ENCODE measurements at regions not wholly inside any gene's neighbourhood (a gene's known extent, or its start where the extent isn't known, plus 50 kb on each side); places are given as distances from the start of the nearest gene placed in this dataset.

DNA sequence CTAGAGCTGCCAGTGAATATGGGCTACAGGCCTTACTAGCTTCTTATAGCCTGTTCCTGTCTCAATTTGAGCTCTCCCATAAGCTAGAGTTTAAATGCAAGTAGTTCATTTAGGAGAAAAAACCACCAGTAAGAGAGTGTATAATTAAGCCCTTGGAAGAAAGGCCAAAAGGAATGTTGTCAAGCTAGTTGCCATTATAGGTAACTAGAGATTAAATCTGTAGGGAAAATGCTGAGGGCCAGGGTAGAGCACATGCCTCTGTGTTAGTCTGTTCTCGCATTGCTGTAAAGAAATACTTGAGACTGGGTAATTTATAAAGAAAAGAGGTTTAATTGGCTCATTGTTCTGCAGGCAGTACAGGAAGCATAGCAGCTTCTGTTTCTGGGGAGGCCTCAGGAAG lies 410.2 kb downstream of the MID1IP1 start:
- DNase-seq (ENCODE audit: low read depth in 2 of 3, low spot score in 1 of 3) = no peak

DNA sequence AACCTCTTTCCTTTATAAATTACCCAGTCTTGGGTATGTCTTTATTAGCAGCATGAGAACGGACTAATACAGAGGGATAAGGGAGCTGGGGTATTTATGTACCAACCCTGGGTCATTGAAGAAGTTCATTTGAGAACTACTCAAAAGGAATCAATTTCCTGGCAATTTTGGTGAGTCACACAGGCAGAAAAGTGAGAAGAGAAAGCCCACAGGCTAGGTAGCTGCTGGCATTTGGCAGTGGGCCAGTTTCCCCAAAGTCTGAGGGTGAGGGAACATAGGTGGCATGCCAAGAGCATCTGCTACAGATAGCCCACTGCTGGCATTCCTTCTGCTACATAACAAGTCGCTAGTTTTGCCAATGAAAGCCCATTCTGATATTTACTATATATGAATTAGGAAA lies 411.2 kb downstream of the MID1IP1 start:
- peak in 1 of 3 donors; percentile 17 for DNase-seq (ENCODE audit: low read depth in 2 of 3, low spot score in 1 of 3)

DNA sequence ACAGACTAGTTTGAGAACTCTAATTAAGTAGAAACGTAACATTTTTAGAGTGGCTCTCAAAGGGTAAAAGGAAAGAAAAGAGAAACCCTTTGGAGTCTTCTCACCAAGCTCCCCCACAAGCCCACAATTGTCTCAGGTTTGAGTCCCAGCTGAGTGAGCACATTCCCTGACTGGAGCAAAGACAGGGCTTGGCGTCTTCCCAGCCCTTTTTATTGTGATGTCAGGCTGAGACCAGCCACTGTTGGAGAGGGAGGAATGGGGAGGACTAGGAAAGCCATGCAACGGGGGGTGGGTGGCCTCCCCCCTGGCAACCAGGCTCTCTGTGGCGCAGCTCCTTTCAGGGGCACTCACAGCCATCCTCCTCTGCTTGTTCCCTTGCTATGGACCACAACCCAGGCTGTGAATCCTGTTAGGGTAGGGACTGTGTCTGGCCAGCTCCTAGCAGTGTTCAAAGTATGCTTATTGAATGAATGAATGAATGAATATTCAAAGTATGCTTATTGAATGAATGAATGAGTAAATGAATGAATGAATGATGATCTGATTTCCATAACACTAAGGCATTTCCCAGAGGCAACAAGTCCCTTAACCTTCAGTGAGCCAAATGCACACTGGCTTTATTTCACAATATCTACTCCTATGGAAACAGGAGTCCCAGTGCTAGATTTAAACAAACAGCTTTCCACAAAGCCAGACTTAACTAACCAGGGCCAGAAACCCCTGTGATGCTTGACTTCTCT lies 413.3 kb downstream of the MID1IP1 start:
- no peak for DNase-seq (ENCODE audit: low read depth in 2 of 3, low spot score in 1 of 3)

DNA sequence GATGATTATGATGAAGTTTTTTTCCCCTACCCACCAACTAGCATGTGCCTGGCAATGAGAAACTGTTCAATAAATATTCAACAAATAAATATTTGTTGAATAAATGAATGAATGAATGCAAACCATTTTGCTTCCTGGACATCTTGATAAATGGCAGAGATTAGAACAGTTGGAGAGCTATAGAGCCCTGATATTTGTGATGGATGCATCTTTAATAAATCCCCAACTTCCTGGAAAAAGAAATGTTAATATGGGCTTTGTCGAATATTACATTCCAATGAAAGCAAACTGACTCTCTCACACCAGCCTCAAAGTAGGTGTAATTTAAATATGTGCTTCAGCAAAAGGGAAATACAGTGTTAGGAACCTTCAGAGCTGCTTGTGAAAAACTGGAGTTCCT lies 419.7 kb downstream of the MID1IP1 start:
- no peak for DNase-seq (ENCODE audit: low read depth in 2 of 3, low spot score in 1 of 3)

DNA sequence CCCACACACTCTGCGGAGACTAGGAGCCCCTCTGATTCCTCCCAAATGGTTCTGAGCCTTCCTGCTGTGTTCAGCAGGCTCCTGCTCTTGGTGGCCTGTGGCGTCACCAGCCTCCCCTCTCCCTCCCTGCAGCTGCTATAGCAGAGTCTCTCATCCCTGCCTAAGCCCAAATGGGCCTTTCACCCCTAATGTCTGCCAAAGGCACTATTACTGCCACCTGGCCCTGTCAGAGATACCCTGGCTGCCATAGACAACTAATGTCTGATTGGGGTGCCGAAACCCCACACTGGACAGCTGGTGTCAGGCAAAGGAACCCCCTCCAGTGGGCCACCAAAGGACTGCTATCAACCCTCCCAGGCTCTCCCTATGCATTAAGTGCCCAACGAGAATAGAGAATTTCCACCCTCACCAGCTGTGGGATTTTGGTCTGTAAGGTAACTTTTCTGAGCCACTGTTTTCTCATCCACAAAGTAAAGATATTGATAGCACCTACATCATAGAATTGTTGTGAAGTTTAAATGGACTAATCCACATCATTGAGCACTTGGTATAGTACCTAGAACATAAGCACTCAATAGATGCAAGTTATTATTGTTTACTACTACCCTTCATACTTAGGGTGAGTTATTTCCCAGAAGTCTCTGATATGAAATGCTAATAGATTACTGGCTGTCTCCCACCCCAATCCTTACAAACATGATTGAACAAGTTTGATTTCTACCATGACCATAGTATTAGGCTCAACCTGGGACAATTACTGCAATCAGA lies 421.3 kb downstream of the MID1IP1 start:
- DNase-seq (ENCODE audit: low read depth in 2 of 3, low spot score in 1 of 3) = no peak

DNA sequence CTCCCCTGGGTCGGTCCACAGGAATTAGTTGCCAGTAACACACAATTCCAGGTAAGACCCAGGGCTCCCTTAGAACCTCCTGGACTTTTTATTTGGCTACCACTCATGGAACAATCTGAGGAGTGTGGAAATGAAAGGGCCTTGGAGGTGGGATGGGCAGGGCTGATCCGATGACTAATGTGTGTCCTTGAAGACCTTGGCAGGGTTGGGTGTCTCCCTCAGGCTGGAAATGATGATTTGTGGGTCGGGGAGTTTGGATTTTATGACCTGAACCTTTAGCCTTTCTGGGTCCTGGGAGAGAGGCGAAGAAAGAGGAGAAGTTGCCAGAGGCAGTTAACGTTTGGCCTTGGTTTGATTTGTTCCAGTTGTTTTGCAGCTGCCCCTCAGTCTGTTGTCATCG lies 425.0 kb downstream of the MID1IP1 start:
- DNase-seq (ENCODE audit: low read depth in 2 of 3, low spot score in 1 of 3) = no peak

DNA sequence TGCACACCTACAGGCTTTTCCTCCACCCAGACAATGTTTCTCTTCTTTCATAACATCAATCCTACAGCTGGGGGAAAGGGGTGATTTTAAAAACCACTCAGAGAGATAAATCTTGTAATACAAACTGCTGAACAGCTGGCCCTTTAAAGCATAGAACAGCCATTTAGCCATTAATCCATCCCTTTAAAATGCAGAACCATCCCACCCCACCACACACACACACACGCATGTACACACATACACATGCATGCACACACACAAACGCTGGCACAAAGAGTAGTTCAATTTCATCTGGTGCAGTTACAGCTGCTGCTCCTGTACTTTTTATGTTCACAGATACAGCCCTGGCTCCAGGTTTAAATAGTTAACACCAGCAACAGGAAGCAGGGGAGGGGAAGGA lies 426.1 kb downstream of the MID1IP1 start:
- DNase-seq (ENCODE audit: low read depth in 2 of 3, low spot score in 1 of 3) = no peak

DNA sequence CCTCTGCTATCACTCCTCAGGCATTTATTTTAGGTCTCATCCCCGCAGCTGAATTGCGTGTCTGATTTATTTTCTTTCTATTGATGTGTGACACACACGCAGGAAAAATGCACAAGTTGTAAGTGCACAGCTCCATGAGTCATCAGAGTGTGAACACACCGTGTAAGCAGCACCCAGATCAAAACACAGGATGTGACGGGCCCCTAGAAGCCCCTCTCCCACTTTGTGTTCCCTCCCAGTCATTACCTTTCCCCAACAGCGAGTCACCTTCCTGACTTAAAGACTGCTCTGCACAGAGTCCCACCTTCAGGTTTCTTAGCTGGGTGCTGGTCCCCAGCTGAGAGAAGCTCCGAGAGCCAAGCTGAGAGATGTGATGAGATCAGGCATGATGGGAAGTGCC lies 436.7 kb downstream of the MID1IP1 start:
- no peak for DNase-seq (ENCODE audit: low read depth in 2 of 3, low spot score in 1 of 3)

DNA sequence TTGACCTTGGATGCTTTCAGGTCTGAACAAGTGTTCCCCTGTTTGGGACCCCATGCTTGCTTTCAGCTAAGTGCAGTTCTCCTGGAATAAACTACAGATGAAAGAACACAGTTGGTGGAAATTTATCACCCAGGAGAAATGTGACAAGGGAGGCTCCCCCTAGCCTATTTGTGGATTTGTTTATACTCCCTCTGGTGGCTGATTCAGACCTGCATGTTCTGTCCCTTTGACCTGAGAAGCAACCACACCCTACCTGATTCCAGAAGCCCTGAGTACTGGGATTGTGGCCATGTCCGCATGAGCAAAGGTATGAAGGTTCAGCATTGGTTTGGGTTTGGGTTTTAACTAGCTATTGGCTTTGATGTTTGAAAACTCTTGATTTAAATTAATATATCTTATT lies 440.9 kb downstream of the MID1IP1 start:
- DNase-seq (ENCODE audit: low read depth in 2 of 3, low spot score in 1 of 3) = no peak

DNA sequence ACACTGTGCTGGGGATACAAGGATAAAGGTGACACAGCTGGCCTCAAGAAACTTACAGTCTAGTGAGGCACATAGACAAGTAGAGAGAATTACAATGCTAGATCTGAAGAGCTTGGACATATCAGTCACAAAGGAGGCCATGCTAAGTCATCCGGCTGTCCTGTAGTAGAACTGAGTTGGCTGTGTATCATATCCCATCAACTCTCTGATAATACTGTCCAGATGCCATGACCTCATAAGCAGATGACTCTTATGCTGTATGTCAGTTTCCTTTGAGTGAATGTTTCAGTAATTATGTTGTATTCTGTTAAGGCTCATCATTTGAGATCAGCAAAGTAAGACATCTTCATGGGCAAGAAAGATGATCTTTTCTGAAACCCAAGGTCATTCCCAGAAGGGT lies 442.9 kb downstream of the MID1IP1 start:
- no peak for DNase-seq (ENCODE audit: low read depth in 2 of 3, low spot score in 1 of 3)

DNA sequence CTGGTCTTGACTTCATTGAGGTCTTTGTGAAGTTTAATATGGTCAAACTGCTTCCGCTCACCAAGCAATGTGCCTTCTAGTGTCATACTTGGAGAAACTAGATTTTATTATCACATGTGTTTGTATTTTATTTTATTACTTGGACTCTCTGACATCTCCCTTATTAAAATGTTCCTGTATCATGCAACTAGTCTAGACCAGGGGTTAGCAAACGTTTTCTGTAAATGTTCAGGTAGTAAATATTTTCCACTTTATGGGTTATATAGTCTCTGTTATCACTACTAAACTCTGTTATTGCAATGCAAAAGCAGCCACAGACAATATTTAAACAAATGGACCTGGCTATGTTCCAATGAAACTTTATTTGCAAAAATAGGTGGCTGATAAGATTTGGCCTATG lies 443.8 kb downstream of the MID1IP1 start:
- no peak for DNase-seq (ENCODE audit: low read depth in 2 of 3, low spot score in 1 of 3)

DNA sequence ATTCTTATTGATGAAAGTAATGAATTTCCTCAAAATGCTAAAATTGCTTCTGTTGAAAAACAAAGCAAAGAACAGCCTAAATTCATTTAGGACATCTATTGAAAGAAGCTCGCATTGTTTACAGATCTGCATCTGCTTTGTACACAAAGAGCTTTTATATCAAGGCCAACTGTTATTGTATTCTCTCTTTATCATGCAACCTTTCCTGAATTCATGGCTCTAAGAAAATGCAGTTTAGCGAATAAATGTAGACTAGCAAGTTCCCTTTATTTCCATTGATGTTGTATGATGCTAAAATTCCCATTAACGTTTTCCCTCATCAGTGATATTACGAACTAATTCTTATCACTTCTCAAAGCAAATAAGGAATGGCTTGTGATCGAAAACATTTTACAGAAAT lies 446.3 kb downstream of the MID1IP1 start:
- no peak for DNase-seq (ENCODE audit: low read depth in 2 of 3, low spot score in 1 of 3)

DNA sequence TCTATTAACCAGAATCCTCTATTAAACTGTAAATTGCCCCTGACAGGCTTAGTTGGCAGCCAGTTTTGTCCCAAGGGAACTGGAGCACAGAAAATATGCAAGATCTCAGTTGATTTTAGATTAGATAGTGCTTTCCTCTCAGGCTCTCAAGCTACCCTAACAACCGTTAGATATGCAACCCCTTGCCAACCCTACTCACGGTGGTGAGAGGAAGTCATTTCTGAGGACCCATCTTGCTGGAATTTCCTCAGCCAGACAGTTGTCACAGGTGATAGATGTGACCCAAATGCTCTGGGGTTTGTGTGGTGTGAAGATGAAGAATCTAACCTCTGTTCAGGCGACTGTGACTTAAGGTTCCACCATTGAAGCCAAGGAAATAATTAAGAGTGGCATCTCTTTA lies 447.1 kb downstream of the MID1IP1 start:
- no peak for DNase-seq (ENCODE audit: low read depth in 2 of 3, low spot score in 1 of 3)

DNA sequence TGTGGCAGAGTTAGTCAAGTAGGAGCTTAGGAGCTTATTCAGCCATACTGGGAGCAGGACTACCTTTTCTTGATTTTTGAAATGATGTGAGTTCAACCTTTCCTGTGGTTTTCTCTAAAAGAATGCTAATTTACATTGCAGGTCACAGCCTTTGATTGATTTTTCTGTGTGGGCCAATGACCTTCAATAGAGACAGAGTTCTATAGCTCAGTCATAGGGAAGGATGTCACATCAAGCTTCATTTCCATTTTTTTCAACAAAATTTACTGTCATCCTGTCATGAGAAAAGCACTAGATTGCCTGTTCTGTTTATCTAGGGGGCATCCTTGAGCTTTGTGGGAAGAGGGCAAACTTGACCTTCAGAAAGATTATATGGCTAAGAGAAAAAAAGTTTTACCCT lies 448.7 kb downstream of the MID1IP1 start:
- no peak for DNase-seq (ENCODE audit: low read depth in 2 of 3, low spot score in 1 of 3)

DNA sequence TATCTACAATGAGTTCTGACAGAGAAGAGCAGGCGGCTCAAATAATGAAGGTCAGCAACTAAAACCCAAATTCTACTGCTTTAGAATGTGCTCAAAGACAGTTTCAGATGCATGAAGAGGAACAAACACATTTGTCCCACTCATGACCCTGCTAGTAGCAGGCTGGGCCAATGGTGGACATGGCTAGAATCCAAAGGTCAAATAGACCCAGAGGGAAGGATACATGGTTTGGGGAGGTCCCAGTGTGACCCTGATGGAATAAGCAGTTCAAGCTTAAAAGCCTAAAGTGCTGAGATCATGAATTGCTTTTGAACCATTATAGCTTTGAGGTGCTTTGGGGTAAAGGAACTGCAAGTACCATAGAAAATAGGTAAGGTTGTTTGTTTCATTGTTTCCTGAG lies 450.7 kb downstream of the MID1IP1 start:
- no peak for DNase-seq (ENCODE audit: low read depth in 2 of 3, low spot score in 1 of 3)

DNA sequence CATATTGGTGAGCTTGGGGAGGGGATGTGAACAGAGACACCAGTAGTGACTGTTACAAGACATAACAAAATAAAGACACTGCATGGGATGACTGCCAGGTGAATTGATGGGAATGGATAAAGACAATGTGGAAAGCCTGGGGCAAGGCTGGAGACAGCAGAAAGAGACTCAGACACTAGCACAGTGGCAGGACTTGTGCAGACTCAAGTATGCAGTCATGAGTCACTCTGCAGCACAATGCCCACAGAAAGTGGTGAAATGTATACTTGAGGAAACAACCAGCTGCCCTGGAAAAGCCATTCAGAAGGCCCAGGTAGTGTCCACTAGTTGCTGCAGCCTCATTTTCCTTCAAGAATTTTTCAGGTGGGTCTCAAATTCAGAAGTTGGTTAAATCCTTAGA lies 452.3 kb downstream of the MID1IP1 start:
- no peak for DNase-seq (ENCODE audit: low read depth in 2 of 3, low spot score in 1 of 3)

DNA sequence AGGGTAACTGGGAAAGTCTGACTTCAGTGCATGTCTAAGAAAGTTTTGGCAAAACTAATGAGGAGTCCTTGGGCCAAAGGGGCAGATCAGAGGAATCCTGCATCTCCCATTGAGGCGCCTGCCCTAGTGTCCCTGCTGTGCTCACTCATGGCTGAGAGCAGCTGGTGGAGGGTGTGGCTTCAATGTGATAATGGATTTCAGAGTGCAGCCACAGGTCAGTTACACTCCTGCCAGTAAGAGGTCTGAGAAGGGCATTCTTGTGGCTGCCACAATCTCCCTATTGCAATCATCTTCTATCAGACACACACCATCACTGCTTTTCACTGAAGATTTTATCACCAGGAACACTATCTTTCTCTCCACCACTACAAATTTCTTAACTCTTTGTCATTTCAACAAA lies 457.1 kb downstream of the MID1IP1 start:
- no peak for DNase-seq (ENCODE audit: low read depth in 2 of 3, low spot score in 1 of 3)

DNA sequence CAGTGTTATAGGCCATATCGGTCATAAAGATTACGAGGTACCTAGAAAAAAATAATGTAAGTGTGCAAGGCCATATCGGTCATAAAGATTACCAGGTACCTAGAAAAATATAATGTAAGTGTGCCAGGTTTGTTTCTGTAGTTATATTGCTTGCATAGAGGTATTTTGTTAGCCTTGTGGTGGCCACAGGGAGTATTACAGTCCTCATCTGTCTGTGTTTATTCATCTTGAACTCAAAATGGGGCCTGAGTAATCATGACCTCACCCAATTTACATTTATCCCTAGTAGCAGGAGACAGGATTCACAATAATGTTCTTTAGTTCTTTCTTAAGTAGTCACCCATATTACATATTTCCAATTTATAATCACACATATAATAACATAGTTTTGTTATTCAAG lies 459.7 kb downstream of the MID1IP1 start:
- no peak for DNase-seq (ENCODE audit: low read depth in 2 of 3, low spot score in 1 of 3)

DNA sequence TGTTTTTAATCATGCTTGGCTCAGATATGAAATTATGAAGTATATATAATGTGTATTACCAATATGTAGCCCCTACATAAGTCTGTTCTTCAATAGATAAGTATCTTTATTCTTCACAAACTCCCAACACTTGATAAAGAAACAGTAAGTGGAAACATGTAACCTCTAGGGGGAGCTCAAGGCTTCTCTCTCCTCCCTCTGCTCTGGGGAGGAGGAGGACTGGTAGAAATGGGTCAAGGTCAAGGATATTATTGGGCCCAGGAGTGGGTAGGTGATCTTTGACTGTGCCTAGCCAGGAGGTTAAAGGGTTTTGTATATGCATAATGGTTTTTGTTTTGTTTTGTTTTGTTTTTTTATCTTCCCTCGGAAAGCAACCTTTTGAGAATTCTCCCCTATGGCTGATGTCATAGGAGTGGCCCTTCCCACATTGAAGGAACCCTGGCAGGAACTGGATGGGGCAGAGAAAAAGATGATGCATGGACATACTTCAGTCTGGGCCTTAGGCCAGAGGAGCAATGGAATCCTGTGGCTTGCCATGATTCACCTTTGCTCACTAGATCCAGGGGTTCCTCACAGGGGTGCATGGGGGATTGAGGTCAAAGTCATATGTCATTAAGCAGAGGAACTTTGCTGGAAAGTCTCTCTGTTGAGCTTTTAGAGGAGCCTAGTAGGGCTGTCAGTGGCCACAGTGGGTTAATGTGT lies 460.3 kb downstream of the MID1IP1 start:
- peak in 1 of 3 donors; percentile 47 for DNase-seq (ENCODE audit: low read depth in 2 of 3, low spot score in 1 of 3)

DNA sequence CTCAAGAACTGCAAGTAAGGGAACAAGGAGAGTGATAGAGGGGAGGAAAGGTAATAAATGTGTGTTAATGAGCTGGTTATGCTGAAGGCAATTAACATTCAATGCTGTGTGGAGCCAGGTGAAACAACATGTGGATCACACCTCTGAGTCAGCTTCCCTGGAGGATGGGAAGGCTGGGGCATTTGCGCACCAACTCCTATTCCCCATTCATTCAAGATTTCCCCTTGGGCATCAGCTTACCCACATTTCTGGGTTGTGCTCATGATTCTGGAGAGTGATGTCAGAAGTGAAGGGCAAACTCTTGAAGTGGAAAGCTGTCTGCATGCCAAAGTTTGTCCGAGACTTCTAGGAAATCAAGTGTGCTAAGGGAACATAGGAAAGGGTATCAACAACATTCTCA lies 461.4 kb downstream of the MID1IP1 start:
- no peak for DNase-seq (ENCODE audit: low read depth in 2 of 3, low spot score in 1 of 3)

DNA sequence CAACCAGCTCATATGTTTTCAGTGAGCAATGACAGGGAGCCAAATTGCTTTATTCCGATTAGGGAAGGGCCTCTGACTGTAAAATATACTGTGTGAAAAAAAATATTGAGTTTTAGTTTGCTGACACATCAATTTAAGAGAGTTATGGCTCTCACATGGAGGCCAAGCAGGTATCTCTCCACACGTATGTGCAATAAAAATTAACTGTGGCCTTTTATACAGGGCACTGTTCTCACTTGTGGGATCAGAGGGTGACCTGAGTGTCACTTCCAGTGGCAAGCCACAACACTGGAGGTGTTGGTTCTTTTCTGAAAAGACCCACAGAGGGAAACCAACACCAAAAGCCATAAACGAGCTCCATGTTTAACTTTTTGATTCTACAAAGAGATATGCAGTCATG lies 462.8 kb downstream of the MID1IP1 start:
- DNase-seq (ENCODE audit: low read depth in 2 of 3, low spot score in 1 of 3) = no peak

DNA sequence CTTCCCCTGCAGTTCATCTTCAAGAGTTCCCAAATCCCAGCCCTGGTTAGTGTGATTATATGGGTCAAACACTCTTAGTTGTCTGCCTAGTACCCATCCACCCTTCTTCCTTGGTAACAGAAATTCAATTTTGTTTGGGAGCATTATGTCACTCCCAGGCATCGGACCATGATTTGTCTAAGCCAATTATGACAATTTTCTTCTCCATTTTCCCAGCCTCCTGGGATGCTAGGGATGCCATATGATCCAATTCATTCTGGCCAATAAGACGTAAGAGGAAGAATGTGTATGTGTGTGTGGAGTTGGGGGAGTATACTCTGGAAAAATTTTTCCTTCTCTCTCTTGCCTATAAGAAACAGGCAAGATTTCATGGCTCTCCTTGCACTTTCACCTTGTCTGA lies 465.9 kb downstream of the MID1IP1 start:
- no peak for DNase-seq (ENCODE audit: low read depth in 2 of 3, low spot score in 1 of 3)

All from stimulated activated CD4-positive, alpha-beta T cell treated with anti-CD3 and anti-CD28 coated beads, Interleukin-12 subunit alpha, Interleukin-12 subunit beta, amount 100 ng/mL, for 48 hours (primary cell).